K562 (cell line): ENCODE measurements at regions not wholly inside any gene's neighbourhood (a gene's known extent, or its start where the extent isn't known, plus 50 kb on each side); places are given as distances from the start of the nearest gene placed in this dataset.

ENCODE experiments used
- ATAC-seq: fragments of 200-7000 bp; cut with Tn5 transposase; 3 replicates; pipeline ENCODE4 v1.9.1; 2020; ENCODE audit warnings: moderate library complexity
- BruUV-seq: library from RNA; stranded (reverse); fragments of 400-500 nt; replicated peaks from 2 replicates; lab custom pipeline; 2021; lab: Mats Ljungman, UMichigan
- CTCF ChIA-PET: fragments of 300-600 bp; formaldehyde crosslinking; extraction: SDS; loops from one replicate; lab custom pipeline; 2021; ENCODE audit warnings: low intra/inter-chr PET ratio; lab: Yijun Ruan, JAX
- POLR2A ChIA-PET: fragments of 300-600, 350-650 bp; sonication (Branson Sonifier 250); formaldehyde crosslinking; extraction: SDS; loops from one replicate; lab custom pipeline; 2021; ENCODE audit warnings: antibody characterized with exemption, inconsistent platforms; lab: Yijun Ruan, JAX
- DNase-seq, 4 experiments: peaks; one replicate each; pipeline versions ENCODE4 v3.0.0 to v3.0.0-alpha.2; 2011 to 2018; ENCODE audit warnings: low spot score in 3 of 4, mixed read lengths in 3 of 4; ENCODE audit errors: extremely low read depth in 1 of 4
- FAIRE-seq: peaks from 2 replicates; lab custom pipeline; 2011; peaks lifted over from hg19 to GRCh38; lab: Jason Lieb, UNC
- H2AFZ ChIP-seq: 2 replicates; pipeline ENCODE4 v1.6.0; 2011; ENCODE audit warnings: low read depth, low read length, control low read depth, inconsistent platforms
- H3K27ac ChIP-seq: fragments of 200-600 bp; 3 replicates; pipeline ENCODE4 v1.8.0; 2011; ENCODE audit warnings: low read depth, mild to moderate bottlenecking, control low read depth, inconsistent platforms, low read length, moderate library complexity, mixed read lengths; ENCODE audit errors: extremely low read depth
- H3K27me3 ChIP-seq, 2 experiments: fragments of 300-600 bp in 1 of 2; 2 replicates in 1 of 2; 3 replicates in 1 of 2; pipeline versions ENCODE4 v1.6.0 to v1.8.0; 2011; ENCODE audit warnings: inconsistent platforms in 2 of 2, low read length in 2 of 2, mild to moderate bottlenecking in 1 of 2, mixed read lengths in 1 of 2, moderate library complexity in 1 of 2; ENCODE audit not compliant: control insufficient read depth in 2 of 2, insufficient read depth in 2 of 2
- H3K36me3 ChIP-seq: fragments of 300-600 bp; 3 replicates; pipeline ENCODE4 v1.8.0; 2011; ENCODE audit warnings: mild to moderate bottlenecking, low read length, inconsistent platforms; ENCODE audit not compliant: control insufficient read depth, insufficient read depth
- H3K4me1 ChIP-seq, 2 experiments: fragments of 200-600 bp in 1 of 2; replicated peaks in 1 of 2; 2 replicates in 1 of 2; 3 replicates in 1 of 2; pipeline versions ENCODE4 v1.5.1 to v1.8.0; 2011; ENCODE audit warnings: inconsistent platforms in 2 of 2, low read length in 2 of 2, mild to moderate bottlenecking in 1 of 2, mixed read lengths in 1 of 2, moderate library complexity in 1 of 2; ENCODE audit not compliant: control insufficient read depth in 2 of 2, insufficient read depth in 2 of 2
- H3K4me2 ChIP-seq: 2 replicates; pipeline ENCODE4 v1.6.1; 2011; ENCODE audit warnings: low read length, control low read depth, inconsistent platforms, mixed read lengths; ENCODE audit not compliant: insufficient read depth
- H3K4me3 ChIP-seq: fragments of 200-600 bp; sonication (generic), shearing (Covaris generic); 2 replicates; pipeline ENCODE4 v1.5.1; 2016; ENCODE audit warnings: control low read depth, inconsistent platforms
- H3K79me2 ChIP-seq: fragments of 200-600 bp; 3 replicates; pipeline ENCODE4 v1.8.0; 2011; ENCODE audit warnings: low read length, inconsistent platforms; ENCODE audit not compliant: control insufficient read depth, insufficient read depth
- H3K9ac ChIP-seq, 2 experiments: 2 replicates each; pipeline versions ENCODE4 v1.6.0 to v1.6.1; 2011; ENCODE audit warnings: low read depth in 2 of 2, low read length in 2 of 2, control low read depth in 1 of 2, inconsistent platforms in 1 of 2, mild to moderate bottlenecking in 1 of 2, mixed read lengths in 1 of 2; ENCODE audit not compliant: insufficient read depth in 1 of 2
- H3K9me1 ChIP-seq: one replicate; pipeline ENCODE4 v1.6.0; 2011; ENCODE audit warnings: inconsistent platforms, mild to moderate bottlenecking, low read length, moderate library complexity; ENCODE audit not compliant: control insufficient read depth, insufficient read depth
- H3K9me3 ChIP-seq: replicated peaks from 2 replicates; pipeline ENCODE4 v1.5.1; 2011; ENCODE audit warnings: low read depth, low read length, inconsistent platforms; ENCODE audit not compliant: control insufficient read depth, insufficient read depth
- H4K20me1 ChIP-seq: replicated peaks from 2 replicates; pipeline ENCODE4 v1.6.1; 2011; ENCODE audit warnings: low read length, inconsistent platforms, mixed read lengths; ENCODE audit not compliant: control insufficient read depth, insufficient read depth
- BCOR ChIP-seq: fragments of 450-650 bp; IDR thresholded peaks from 2 replicates; pipeline ENCODE4 v1.6.1; 2016
- BRD9 ChIP-seq: fragments of 450-650 bp; IDR thresholded peaks from 2 replicates; pipeline ENCODE4 v1.6.1; 2018; ENCODE audit warnings: low read depth; ENCODE audit not compliant: partially characterized antibody
- CBX3 ChIP-seq, 2 experiments: IDR thresholded peaks; 1 replicate in 1 of 2; 2 replicates in 1 of 2; pipeline ENCODE4 v1.6.1; 2012; ENCODE audit warnings: inconsistent platforms in 2 of 2, low read length in 2 of 2, borderline replicate concordance in 1 of 2, control low read depth in 1 of 2
- ELF2 ChIP-seq: fragments of 250-450 bp; sonication (Bioruptor Pico); IDR thresholded peaks from 2 replicates; pipeline ENCODE4 v1.5.0; 2021; ENCODE audit warnings: mild to moderate bottlenecking
- ESRRA ChIP-seq: fragments of 450-650 bp; IDR thresholded peaks from 2 replicates; pipeline ENCODE4 v1.6.1; 2014; ENCODE audit warnings: low read depth, mild to moderate bottlenecking, moderate library complexity, borderline replicate concordance
- GABPB2 ChIP-seq: fragments of 250-450 bp; sonication (Bioruptor Pico); conservative IDR thresholded peaks from 2 replicates; pipeline ENCODE4 v1.5.1; 2021; ENCODE audit warnings: mild to moderate bottlenecking
- HDGF ChIP-seq: fragments of 450-650 bp; IDR thresholded peaks from 2 replicates; pipeline ENCODE4 v1.6.1; 2016
- JUND ChIP-seq, 2 experiments: IDR thresholded peaks; 2 replicates in 1 of 2; 3 replicates in 1 of 2; pipeline ENCODE4 v1.6.1; 2011; ENCODE audit warnings: borderline replicate concordance in 2 of 2, low read depth in 2 of 2, low read length in 2 of 2, improper control_type of control experiment in 1 of 2, missing biosample characterization in 1 of 2, missing genetic modification characterization in 1 of 2, missing genetic modification reagents in 1 of 2
- MCM7 ChIP-seq, 2 experiments: fragments of 450-650 bp; IDR thresholded peaks; 2 replicates each; pipeline ENCODE4 v1.6.1; 2016 to 2018
- MTA1 ChIP-seq: fragments of 450-650 bp; IDR thresholded peaks from 2 replicates; pipeline ENCODE4 v1.6.1; 2017; ENCODE audit warnings: borderline replicate concordance
- NCOR1 ChIP-seq: fragments of 450-650 bp; IDR thresholded peaks from 2 replicates; pipeline ENCODE4 v1.6.1; 2016; ENCODE audit warnings: mild to moderate bottlenecking, moderate library complexity
- PRPF4 ChIP-seq: fragments of 200-400 bp; formaldehyde crosslinking; IDR thresholded peaks from one replicate; pipeline ENCODE4 v1.6.1; 2017; ENCODE audit warnings: low read length, low read depth, mild to moderate bottlenecking; ENCODE audit not compliant: insufficient read depth, poor library complexity, severe bottlenecking
- SMARCE1 ChIP-seq: fragments of 450-650 bp; IDR thresholded peaks from 2 replicates; pipeline ENCODE4 v1.7.1; 2016; ENCODE audit warnings: mild to moderate bottlenecking
- TBP ChIP-seq: optimal IDR thresholded peaks from 2 replicates; pipeline ENCODE3; 2011; ENCODE audit warnings: low read depth, low read length, improper control_type of control experiment
- TEAD4 ChIP-seq, 2 experiments: sonication (generic) in 1 of 2; formaldehyde crosslinking in 1 of 2; IDR thresholded peaks; 2 replicates each; pipeline versions ENCODE4 v1.6.1 to v1.8.0; 2012 to 2022; ENCODE audit warnings: borderline replicate concordance in 1 of 2, inconsistent platforms in 1 of 2, low read length in 1 of 2, mild to moderate bottlenecking in 1 of 2, missing genetic modification reagents in 1 of 2
- TOE1 ChIP-seq, 2 experiments: fragments of 450-650 bp in 1 of 2; sonication (generic) in 1 of 2; formaldehyde crosslinking in 1 of 2; IDR thresholded peaks; 2 replicates each; pipeline versions ENCODE4 v1.7.1 to v1.8.0; 2016 to 2022; ENCODE audit warnings: borderline replicate concordance in 2 of 2, mild to moderate bottlenecking in 2 of 2, antibody characterized with exemption in 1 of 2, inconsistent platforms in 1 of 2, low read depth in 1 of 2, missing genetic modification reagents in 1 of 2, moderate library complexity in 1 of 2
- XRCC3 ChIP-seq: fragments of 450-650 bp; IDR thresholded peaks from 2 replicates; pipeline ENCODE4 v1.6.1; 2017; ENCODE audit warnings: mild to moderate bottlenecking, moderate library complexity
- ZNF778 ChIP-seq: fragments of 450-650 bp; formaldehyde crosslinking; IDR thresholded peaks from 2 replicates; pipeline ENCODE4 v1.4.0; 2020; ENCODE audit warnings: mild to moderate bottlenecking, moderate library complexity
- WGBS: fragments of 100-300 bp; shearing (Covaris generic); methylation state at CpG from one replicate; pipeline ENCODE4 v1.1.6; 2016; ENCODE audit warnings: low coverage, mixed read lengths; ENCODE audit not compliant: insufficient coverage; ENCODE audit errors: missing lambda C conversion rate; 5-methylcytosine and 5-hydroxymethylcytosine counted together
- in situ Hi-C: fragments of 300-500 bp; cut with MboI; formaldehyde crosslinking; loops from 4 replicates; pipeline ENCODE4 v1.15.0; 2018; ENCODE audit warnings: inconsistent platforms, mixed read lengths
- intact Hi-C: fragments of 100-400 bp; cut with micrococcal nuclease; formaldehyde crosslinking; loops from 2 replicates; pipeline ENCODE4 v1.14.2; 2022

DNA sequence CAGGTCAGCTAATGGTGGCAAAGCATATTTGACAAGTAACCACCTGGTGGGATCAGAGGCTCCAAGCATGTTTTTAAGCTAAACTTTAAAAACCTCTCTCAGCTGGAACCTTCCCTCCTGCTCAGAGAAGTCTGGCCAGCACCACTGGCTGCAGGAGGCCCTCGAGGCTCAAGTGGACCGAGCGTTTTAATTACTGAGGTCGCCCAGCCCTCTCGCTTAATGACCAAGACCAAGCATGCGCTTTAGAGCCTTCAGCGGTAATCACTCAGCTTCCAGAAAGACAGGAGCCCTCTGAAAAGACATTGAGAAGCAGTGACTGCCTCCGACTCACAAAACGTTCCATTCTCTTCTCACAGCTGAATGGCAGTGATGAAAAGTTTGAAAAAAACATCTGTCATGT, 383.4 kb upstream of the ADARB2 start:
- Histone ChIP-seq H3K4me2 (no peak overlapping the region), H3K9ac (no peak overlapping the region), H3K4me1 (no peaks in the 10 kb centered on the region), H3K79me2 (no peaks in the 10 kb centered on the region), H3K36me3 (no peaks in the 10 kb centered on the region), H3K9me3 (no peaks in the 10 kb centered on the region), H4K20me1 (no peaks in the 10 kb centered on the region), H3K4me3 (no peak overlapping the region), H3K9me1 (no peaks in the 10 kb centered on the region), H3K27me3 (no peaks in the 10 kb centered on the region), H3K27ac (no peak overlapping the region), H2AFZ (no peak overlapping the region)
- in situ Hi-C loops: no loop called here
- FAIRE-seq (no peak), ATAC-seq (no peak), DNase-seq (no peak)
- no peak for TF ChIP-seq SMARCE1
- no peak for TF ChIP-seq XRCC3
- intact Hi-C loops: no loop called here
- ChIA-PET CTCF (no interaction called here), POLR2A (interaction anchor here (0.6 kb wide), 3 partner anchors 13 to 644 kb away, joined by 3 to 5 read pairs (median 5); no protein-coding TSS in a partner anchor)
- WGBS: 1% methylated on average over 9 of the region's 9 CpGs
- BruUV-seq: no TSS peak

DNA sequence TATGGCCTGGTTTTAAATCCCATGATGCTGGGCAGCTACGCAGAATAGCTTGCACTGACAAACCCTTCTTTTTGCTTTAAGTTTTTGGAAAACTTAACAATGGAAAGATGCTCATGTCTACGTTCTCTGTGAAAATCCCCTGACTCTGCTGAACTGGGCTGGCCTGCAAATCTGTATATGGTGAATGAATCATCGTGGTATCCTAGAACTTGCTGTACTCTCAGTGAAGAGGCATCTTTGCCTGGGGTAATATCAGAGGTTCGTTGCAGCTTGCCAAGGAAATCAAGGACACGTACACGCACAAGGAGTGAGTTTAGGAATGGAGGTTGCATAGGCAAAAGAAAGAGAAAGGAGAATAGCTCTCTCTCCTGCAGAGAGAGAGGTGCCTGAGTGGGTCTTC, 382.0 kb upstream of the ADARB2 start:
- in situ Hi-C loops (no loop called here), intact Hi-C loops (no loop called here)
- H3K9me3 ChIP-seq: no peaks in the 10 kb centered on the region
- H3K27ac ChIP-seq: no peak overlapping the region
- H3K4me2 ChIP-seq: no peak overlapping the region
- no TSS peak for BruUV-seq
- no peaks in the 10 kb centered on the region for H3K79me2 ChIP-seq
- no peak for ATAC-seq
- no peak overlapping the region for H2AFZ ChIP-seq
- TF ChIP-seq ZNF778 (CRISPR knock-in tag) (no peak), NCOR1 (no peak), BRD9 (no peak), CBX3 (IDR thresholded peaks at IDR 0.05; ENCODE audit: borderline replicate concordance in 1 of 2, low read length in 2 of 2) (no peak), HDGF (no peak), TEAD4 (IDR thresholded peaks at IDR 0.05; ENCODE audit: low read length) (no peak), TEAD4 (CRISPR knock-in tag; IDR thresholded peaks at IDR 0.05; ENCODE audit: borderline replicate concordance) (no peak), MTA1 (no peak), TOE1 (IDR thresholded peaks at IDR 0.05; ENCODE audit: borderline replicate concordance) (no peak), TOE1 (CRISPR knock-in tag; IDR thresholded peaks at IDR 0.05; ENCODE audit: borderline replicate concordance, low read depth) (no peak), PRPF4 (no peak), GABPB2 (no peak), MCM7 (IDR thresholded peaks at IDR 0.05) (no peak), BCOR (no peak), JUND (IDR thresholded peaks at IDR 0.05; ENCODE audit: borderline replicate concordance, low read depth, low read length) (no peak), JUND (tag; IDR thresholded peaks at IDR 0.05; ENCODE audit: borderline replicate concordance, low read depth, low read length) (no peak), ESRRA (no peak), TBP (no peak), ELF2 (no peak)
- no peaks in the 10 kb centered on the region for H3K4me1 ChIP-seq
- ChIA-PET POLR2A (interaction anchor here (0.8 to 1.0 kb wide), 2 partner anchors 10 to 298 kb away, joined by 3 read pairs; no protein-coding TSS in a partner anchor), CTCF (no interaction called here)
- WGBS: 1% methylated on average over 6 of the region's 6 CpGs
- no peaks in the 10 kb centered on the region for H3K9me1 ChIP-seq
- DNase-seq: no peak
- H3K27me3 ChIP-seq: no peaks in the 10 kb centered on the region
- no peak overlapping the region for H3K9ac ChIP-seq
- H4K20me1 ChIP-seq: no peaks in the 10 kb centered on the region
- H3K36me3 ChIP-seq: no peaks in the 10 kb centered on the region
- no peak for FAIRE-seq
- H3K4me3 ChIP-seq: no peak overlapping the region
